SK-N-MC (cell line): ENCODE measurements at regions not wholly inside any gene's neighbourhood (a gene's known extent, or its start where the extent isn't known, plus 50 kb on each side); places are given as distances from the start of the nearest gene placed in this dataset.

Experiments
- EZH2 ChIP-seq: fragments of 200-600 bp; sonication (generic); IDR thresholded peaks from one replicate; pipeline ENCODE4 v1.6.1; 2017; ENCODE audit warnings: antibody characterized with exemption
- FOXP2 ChIP-seq: optimal IDR thresholded peaks from 2 replicates; pipeline ENCODE3; 2011; ENCODE audit warnings: mild to moderate bottlenecking, moderate library complexity; ENCODE audit not compliant: insufficient read depth; ENCODE audit errors: extremely low read length, control extremely low read depth
- POLR2AphosphoS5 ChIP-seq: IDR thresholded peaks from 2 replicates; pipeline ENCODE4 v1.6.1; 2012; ENCODE audit warnings: mild to moderate bottlenecking, low read depth, low read length, borderline replicate concordance

DNA sequence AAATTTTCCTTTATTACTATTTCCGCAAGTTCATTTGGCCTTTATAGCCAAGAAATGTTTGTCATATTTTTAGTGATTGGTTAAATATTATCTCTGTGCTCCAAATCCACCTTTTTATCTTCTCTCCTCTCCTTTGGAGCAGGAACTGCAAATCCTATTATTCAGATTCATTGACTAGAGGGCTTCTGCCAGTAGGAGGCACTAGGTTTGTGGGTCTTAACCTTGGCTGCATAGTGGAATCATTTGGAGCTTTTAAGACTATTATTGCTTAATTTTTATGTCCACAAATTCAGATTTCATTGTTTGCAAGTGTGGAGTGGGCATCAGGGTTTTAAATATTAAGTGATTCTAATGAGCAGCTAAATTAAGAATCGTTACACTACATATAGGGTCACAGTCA is 75.3 kb upstream of the SYT10 start:
- TF ChIP-seq EZH2 (no peak), POLR2AphosphoS5 (no peak), FOXP2 (no peak)
